Keratinocyte (primary cell): ENCODE measurements at regions not wholly inside any gene's neighbourhood (a gene's known extent, or its start where the extent isn't known, plus 50 kb on each side); places are given as distances from the start of the nearest gene placed in this dataset.

Source experiments
- DNase-seq: peaks from one replicate; pipeline ENCODE4 v3.0.0-alpha.2; 2011; ENCODE audit warnings: low read depth, missing footprints, low spot score
- FAIRE-seq: peaks from 2 replicates; lab custom pipeline; 2011; peaks lifted over from hg19 to GRCh38; lab: Jason Lieb, UNC
- H2AFZ ChIP-seq: 2 replicates; pipeline ENCODE4 v1.6.0; 2012; ENCODE audit warnings: low read length, control low read depth, inconsistent platforms; ENCODE audit not compliant: control insufficient read depth
- H3K27ac ChIP-seq: 2 replicates; pipeline ENCODE4 v1.5.1; 2011; ENCODE audit warnings: low read length; ENCODE audit not compliant: control insufficient read depth, insufficient read depth
- H3K27me3 ChIP-seq: 3 replicates; pipeline ENCODE4 v1.6.0; 2011; ENCODE audit warnings: low read length; ENCODE audit not compliant: control insufficient read depth, insufficient read depth; ENCODE audit errors: extremely low read depth
- H3K36me3 ChIP-seq, 2 experiments: 2 replicates in 1 of 2; 3 replicates in 1 of 2; pipeline ENCODE4 v1.5.1; 2011; ENCODE audit warnings: low read length in 2 of 2, mild to moderate bottlenecking in 1 of 2; ENCODE audit not compliant: control insufficient read depth in 2 of 2, insufficient read depth in 2 of 2; ENCODE audit errors: extremely low read depth in 1 of 2
- H3K4me1 ChIP-seq: 3 replicates; pipeline ENCODE4 v1.5.1; 2011; ENCODE audit warnings: low read length; ENCODE audit not compliant: control insufficient read depth, insufficient read depth; ENCODE audit errors: extremely low read depth
- H3K4me2 ChIP-seq: 3 replicates; pipeline ENCODE4 v1.6.0; 2011; ENCODE audit warnings: low read depth, low read length; ENCODE audit not compliant: control insufficient read depth, insufficient read depth; ENCODE audit errors: extremely low read depth
- H3K4me3 ChIP-seq, 3 experiments: fragments of 200-600 bp in 1 of 3; sonication (generic) in 1 of 3; 2 replicates in 2 of 3; 3 replicates in 1 of 3; pipeline ENCODE4 v1.5.1; 2011 to 2016; ENCODE audit warnings: low read length in 3 of 3, mild to moderate bottlenecking in 3 of 3, control low read depth in 2 of 3, inconsistent platforms in 1 of 3, low read depth in 1 of 3, mixed read lengths in 1 of 3, mixed run types in 1 of 3, moderate library complexity in 1 of 3; ENCODE audit not compliant: control insufficient read depth in 2 of 3, insufficient read depth in 2 of 3; ENCODE audit errors: extremely low read depth in 1 of 3
- H3K79me2 ChIP-seq: 2 replicates; pipeline ENCODE4 v1.6.0; 2012; ENCODE audit warnings: low read length; ENCODE audit not compliant: control insufficient read depth, insufficient read depth
- H3K9ac ChIP-seq: 3 replicates; pipeline ENCODE4 v1.6.0; 2011; ENCODE audit warnings: low read length; ENCODE audit not compliant: control insufficient read depth, insufficient read depth; ENCODE audit errors: extremely low read depth
- H3K9me1 ChIP-seq: 3 replicates; pipeline ENCODE4 v1.6.0; 2011; ENCODE audit warnings: low read length; ENCODE audit not compliant: control insufficient read depth, insufficient read depth; ENCODE audit errors: extremely low read depth
- H3K9me3 ChIP-seq: 2 replicates; pipeline ENCODE4 v1.5.1; 2012; ENCODE audit warnings: low read depth, low read length; ENCODE audit not compliant: control insufficient read depth
- H4K20me1 ChIP-seq: 3 replicates; pipeline ENCODE4 v1.6.0; 2011; ENCODE audit warnings: low read length; ENCODE audit not compliant: control insufficient read depth, insufficient read depth; ENCODE audit errors: extremely low read depth
- EZH2 ChIP-seq: IDR thresholded peaks from one replicate; pipeline ENCODE4 v1.6.1; 2012; ENCODE audit warnings: inconsistent platforms, mild to moderate bottlenecking, low read length, moderate library complexity
- dilution Hi-C: fragments of 300-500 bp; cut with MboI; formaldehyde crosslinking; loops from one replicate; pipeline ENCODE4 v1.7.0; 2020; ENCODE audit warnings: low sequenced_read_pairs; ENCODE audit not compliant: extremely low pct_ligation_motif_present
- TF ChIP-seq, protein P1 (sequence below), 3 experiments: IDR thresholded peaks in 1 of 3; conservative IDR thresholded peaks in 1 of 3; optimal IDR thresholded peaks in 1 of 3; 2 replicates in 2 of 3; 3 replicates in 1 of 3; pipeline versions ENCODE3 to v1.5.1; 2011; ENCODE audit warnings: low read length in 3 of 3, mild to moderate bottlenecking in 3 of 3, moderate library complexity in 2 of 3, control low read depth in 1 of 3, inconsistent platforms in 1 of 3; ENCODE audit not compliant: insufficient read depth in 2 of 3; ENCODE audit errors: extremely low read depth in 1 of 3

DNA sequence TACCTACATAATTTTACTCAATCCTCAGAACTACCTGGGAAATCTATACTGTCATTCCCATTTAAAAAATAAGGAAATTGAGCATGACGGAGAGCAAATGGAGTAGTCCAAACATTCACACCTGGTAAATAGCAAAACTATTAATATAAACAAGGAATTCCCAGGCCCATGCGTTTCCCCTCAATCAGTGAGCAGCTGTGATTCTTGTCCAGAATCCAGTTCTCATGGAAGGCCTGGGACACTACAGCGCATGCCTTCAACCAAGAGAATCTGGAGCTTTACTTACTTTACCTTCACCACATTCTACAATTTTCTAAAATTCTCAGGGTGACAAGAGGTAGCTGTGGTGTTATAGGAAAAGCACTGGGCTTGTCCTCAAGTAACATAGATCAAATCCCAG is 259.0 kb downstream of the LRATD1 start:
- no peak for TF ChIP-seq EZH2
- TF ChIP-seq, protein P1, sequence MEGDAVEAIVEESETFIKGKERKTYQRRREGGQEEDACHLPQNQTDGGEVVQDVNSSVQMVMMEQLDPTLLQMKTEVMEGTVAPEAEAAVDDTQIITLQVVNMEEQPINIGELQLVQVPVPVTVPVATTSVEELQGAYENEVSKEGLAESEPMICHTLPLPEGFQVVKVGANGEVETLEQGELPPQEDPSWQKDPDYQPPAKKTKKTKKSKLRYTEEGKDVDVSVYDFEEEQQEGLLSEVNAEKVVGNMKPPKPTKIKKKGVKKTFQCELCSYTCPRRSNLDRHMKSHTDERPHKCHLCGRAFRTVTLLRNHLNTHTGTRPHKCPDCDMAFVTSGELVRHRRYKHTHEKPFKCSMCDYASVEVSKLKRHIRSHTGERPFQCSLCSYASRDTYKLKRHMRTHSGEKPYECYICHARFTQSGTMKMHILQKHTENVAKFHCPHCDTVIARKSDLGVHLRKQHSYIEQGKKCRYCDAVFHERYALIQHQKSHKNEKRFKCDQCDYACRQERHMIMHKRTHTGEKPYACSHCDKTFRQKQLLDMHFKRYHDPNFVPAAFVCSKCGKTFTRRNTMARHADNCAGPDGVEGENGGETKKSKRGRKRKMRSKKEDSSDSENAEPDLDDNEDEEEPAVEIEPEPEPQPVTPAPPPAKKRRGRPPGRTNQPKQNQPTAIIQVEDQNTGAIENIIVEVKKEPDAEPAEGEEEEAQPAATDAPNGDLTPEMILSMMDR (optimal IDR thresholded peaks at IDR 0.05 in 1 of 3, IDR thresholded peaks at IDR 0.05 in 1 of 3, conservative IDR thresholded peaks at IDR 0.05 in 1 of 3; ENCODE audit: extremely low read depth in 1 of 3, insufficient read depth in 2 of 3, low read length in 3 of 3): no peak
- no peaks in the 10 kb centered on the region for H3K9me1 ChIP-seq
- H3K4me2 ChIP-seq: no peak overlapping the region
- H4K20me1 ChIP-seq: no peaks in the 10 kb centered on the region
- no peaks in the 10 kb centered on the region for H3K9me3 ChIP-seq
- dilution Hi-C loops: no loop called here
- FAIRE-seq (no peak), DNase-seq (no peak)
- no peaks in the 10 kb centered on the region for H3K4me1 ChIP-seq
- no peak overlapping the region for H3K9ac ChIP-seq
- no peak overlapping the region for H3K27ac ChIP-seq
- H3K79me2 ChIP-seq: no peaks in the 10 kb centered on the region
- no peaks in the 10 kb centered on the region for H3K27me3 ChIP-seq
- H3K4me3 ChIP-seq: no peak overlapping the region
- H2AFZ ChIP-seq: no peak overlapping the region
- H3K36me3 ChIP-seq: no peaks in the 10 kb centered on the region

DNA sequence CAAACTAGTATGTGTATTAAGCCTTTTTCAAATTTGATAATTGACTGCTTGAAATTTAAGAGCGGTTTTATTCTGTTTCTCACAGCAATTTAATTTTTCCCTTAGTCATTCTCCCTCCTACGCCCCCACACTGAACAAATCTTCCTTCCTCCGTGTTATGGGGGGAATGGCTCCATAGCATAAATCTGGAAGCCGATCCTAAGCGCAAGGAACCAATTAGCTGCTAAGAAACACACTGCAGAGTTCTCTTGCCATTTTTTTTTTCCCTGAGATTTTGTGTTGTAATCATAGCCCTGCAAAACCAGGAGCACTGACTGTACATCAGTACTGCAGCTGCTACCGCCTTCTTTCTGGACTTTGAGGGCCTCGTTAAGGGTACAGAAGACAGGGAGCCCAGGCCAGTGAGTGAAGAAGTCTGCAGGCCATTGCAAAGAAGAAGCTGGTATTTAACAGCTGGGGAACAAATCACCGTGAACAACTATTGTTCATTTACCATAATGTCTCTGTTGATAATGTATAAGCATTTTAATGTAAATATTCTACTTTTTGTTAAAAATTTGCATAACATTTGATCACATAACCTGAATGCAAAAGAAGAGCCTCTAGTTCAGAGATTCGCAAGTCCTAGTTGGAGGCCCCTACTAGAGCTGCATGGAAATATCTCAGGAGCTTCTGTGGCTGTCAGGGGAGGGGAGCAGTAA is 264.0 kb downstream of the LRATD1 start:
- no peak overlapping the region for H2AFZ ChIP-seq
- H3K9me1 ChIP-seq: no peaks in the 10 kb centered on the region
- dilution Hi-C loops: no loop called here
- H3K4me3 ChIP-seq: no peak overlapping the region
- H4K20me1 ChIP-seq: no peaks in the 10 kb centered on the region
- no peaks in the 10 kb centered on the region for H3K36me3 ChIP-seq
- H3K27me3 ChIP-seq: no peaks in the 10 kb centered on the region
- H3K79me2 ChIP-seq: no peaks in the 10 kb centered on the region
- DNase-seq (no peak), FAIRE-seq (no peak)
- H3K9ac ChIP-seq: no peak overlapping the region
- no peak overlapping the region for H3K4me2 ChIP-seq
- no peaks in the 10 kb centered on the region for H3K9me3 ChIP-seq
- H3K27ac ChIP-seq: no peak overlapping the region
- H3K4me1 ChIP-seq: no peaks in the 10 kb centered on the region
- TF ChIP-seq, protein P1 (optimal IDR thresholded peaks at IDR 0.05 in 1 of 3, IDR thresholded peaks at IDR 0.05 in 1 of 3, conservative IDR thresholded peaks at IDR 0.05 in 1 of 3; ENCODE audit: extremely low read depth in 1 of 3, insufficient read depth in 2 of 3, low read length in 3 of 3): no peak
- TF ChIP-seq EZH2: no peak
